ENCODE measurements at regions not wholly inside any gene's neighbourhood (a gene's known extent, or its start where the extent isn't known, plus 50 kb on each side); places are given as distances from the start of the nearest gene placed in this dataset.

DNA sequence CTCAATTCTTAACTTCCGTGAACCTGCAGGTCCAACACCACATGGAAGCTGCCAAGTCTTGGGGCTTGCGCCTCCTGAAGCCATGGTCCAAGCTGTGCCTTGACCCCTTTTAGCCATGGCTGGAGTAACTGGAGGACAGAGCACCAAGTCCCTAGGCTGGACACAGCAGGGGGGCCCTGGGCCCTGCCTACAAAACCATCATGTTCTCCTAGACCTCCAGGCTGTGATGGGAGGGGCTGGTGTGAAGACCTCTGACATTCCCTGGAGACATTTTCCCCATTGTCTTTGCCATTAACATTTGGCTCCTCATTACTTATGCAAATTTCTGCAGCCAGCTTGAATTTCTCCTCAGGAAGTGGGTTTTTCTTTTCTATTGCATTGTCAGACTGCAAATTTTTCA, 570.1 kb downstream of the FSCB start:
- TF ChIP-seq HOXA7 (CRISPR knock-in tag; IDR thresholded peaks at IDR 0.05) (no peak), POLR2A (IDR thresholded peaks at IDR 0.05; ENCODE audit: low read length) (no peak), FOSL2 (IDR thresholded peaks at IDR 0.05) (no peak), FOSL2 (CRISPR knock-in tag; IDR thresholded peaks at IDR 0.05) (no peak), EHMT2 (IDR thresholded peaks at IDR 0.05; ENCODE audit: low read depth) (no peak), FOXS1 (CRISPR knock-in tag; IDR thresholded peaks at IDR 0.05) (no peak), TFCP2L1 (CRISPR knock-in tag; IDR thresholded peaks at IDR 0.05) (no peak), SREBF2 (IDR thresholded peaks at IDR 0.05) (no peak), MAFK (IDR thresholded peaks at IDR 0.05; ENCODE audit: partially characterized antibody) (no peak), SMC3 (IDR thresholded peaks at IDR 0.05) (no peak), CHD4 (IDR thresholded peaks at IDR 0.05; ENCODE audit: borderline replicate concordance) (no peak)
- TF ChIP-seq, protein P1, sequence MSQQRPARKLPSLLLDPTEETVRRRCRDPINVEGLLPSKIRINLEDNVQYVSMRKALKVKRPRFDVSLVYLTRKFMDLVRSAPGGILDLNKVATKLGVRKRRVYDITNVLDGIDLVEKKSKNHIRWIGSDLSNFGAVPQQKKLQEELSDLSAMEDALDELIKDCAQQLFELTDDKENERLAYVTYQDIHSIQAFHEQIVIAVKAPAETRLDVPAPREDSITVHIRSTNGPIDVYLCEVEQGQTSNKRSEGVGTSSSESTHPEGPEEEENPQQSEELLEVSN (IDR thresholded peaks at IDR 0.05; ENCODE audit: borderline replicate concordance, low read depth): no peak
- TF ChIP-seq, protein P2, sequence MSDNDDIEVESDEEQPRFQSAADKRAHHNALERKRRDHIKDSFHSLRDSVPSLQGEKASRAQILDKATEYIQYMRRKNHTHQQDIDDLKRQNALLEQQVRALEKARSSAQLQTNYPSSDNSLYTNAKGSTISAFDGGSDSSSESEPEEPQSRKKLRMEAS (IDR thresholded peaks at IDR 0.05): no peak
- TF ChIP-seq, protein P3, sequence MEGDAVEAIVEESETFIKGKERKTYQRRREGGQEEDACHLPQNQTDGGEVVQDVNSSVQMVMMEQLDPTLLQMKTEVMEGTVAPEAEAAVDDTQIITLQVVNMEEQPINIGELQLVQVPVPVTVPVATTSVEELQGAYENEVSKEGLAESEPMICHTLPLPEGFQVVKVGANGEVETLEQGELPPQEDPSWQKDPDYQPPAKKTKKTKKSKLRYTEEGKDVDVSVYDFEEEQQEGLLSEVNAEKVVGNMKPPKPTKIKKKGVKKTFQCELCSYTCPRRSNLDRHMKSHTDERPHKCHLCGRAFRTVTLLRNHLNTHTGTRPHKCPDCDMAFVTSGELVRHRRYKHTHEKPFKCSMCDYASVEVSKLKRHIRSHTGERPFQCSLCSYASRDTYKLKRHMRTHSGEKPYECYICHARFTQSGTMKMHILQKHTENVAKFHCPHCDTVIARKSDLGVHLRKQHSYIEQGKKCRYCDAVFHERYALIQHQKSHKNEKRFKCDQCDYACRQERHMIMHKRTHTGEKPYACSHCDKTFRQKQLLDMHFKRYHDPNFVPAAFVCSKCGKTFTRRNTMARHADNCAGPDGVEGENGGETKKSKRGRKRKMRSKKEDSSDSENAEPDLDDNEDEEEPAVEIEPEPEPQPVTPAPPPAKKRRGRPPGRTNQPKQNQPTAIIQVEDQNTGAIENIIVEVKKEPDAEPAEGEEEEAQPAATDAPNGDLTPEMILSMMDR (IDR thresholded peaks at IDR 0.05): no peak
- 86% methylated on average over 1 of the region's 2 CpGs for WGBS (ENCODE audit: missing lambda C conversion rate)
- H3K4me1 ChIP-seq: no peaks in the 10 kb centered on the region
- no peak for DNase-seq (ENCODE audit: low read depth in 1 of 2, low spot score in 1 of 2)
- ChIA-PET CTCF (interaction anchor here (0.6 kb wide), 1 partner anchor 41 kb away, joined by 4 read pairs; no protein-coding TSS in a partner anchor), POLR2A (no interaction called here)
- H3K4me3 ChIP-seq: no peak overlapping the region
- no peaks in the 10 kb centered on the region for H3K9me3 ChIP-seq
- H3K27ac ChIP-seq: no peak overlapping the region
- no peak overlapping the region for H3K4me2 ChIP-seq
- ATAC-seq: no peak
- no peak for FAIRE-seq

DNA sequence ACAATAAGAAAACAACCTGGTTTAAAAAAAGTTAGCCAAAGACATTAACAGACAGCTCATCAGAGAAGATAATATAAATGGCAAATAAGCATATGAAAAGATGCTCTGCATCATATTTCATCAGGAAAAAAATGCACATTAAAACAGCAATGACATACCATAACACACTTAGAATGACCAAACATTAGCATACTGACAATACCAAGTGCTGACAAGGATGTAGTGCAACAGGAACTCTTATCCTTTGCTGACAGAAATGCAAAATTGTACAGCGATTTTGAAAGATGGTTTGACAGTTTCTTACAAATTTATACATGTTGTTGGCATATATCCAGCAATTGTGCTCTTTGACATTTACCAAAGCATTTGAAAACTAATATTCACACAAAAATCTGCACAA, 573.0 kb downstream of the FSCB start:
- H3K9me3 ChIP-seq: no peaks in the 10 kb centered on the region
- H3K4me2 ChIP-seq: no peak overlapping the region
- H3K27ac ChIP-seq: no peak overlapping the region
- ChIA-PET POLR2A (no interaction called here), CTCF (no interaction called here)
- DNase-seq (ENCODE audit: low read depth in 1 of 2, low spot score in 1 of 2) (no peak), FAIRE-seq (no peak), ATAC-seq (no peak)
- H3K4me3 ChIP-seq: no peak overlapping the region
- TF ChIP-seq CBX2 (IDR thresholded peaks at IDR 0.05; ENCODE audit: borderline replicate concordance, low read depth) (no peak), EHMT2 (IDR thresholded peaks at IDR 0.05; ENCODE audit: low read depth) (no peak), ZFP36 (IDR thresholded peaks at IDR 0.05; ENCODE audit: borderline replicate concordance, partially characterized antibody) (no peak), SMC3 (IDR thresholded peaks at IDR 0.05) (no peak), HOXB13 (CRISPR knock-in tag; IDR thresholded peaks at IDR 0.05; ENCODE audit: low read depth) (no peak), ZNF302 (CRISPR knock-in tag; IDR thresholded peaks at IDR 0.05) (no peak), TFCP2L1 (CRISPR knock-in tag; IDR thresholded peaks at IDR 0.05) (no peak), KDM5A (IDR thresholded peaks at IDR 0.05) (no peak), ESRRA (IDR thresholded peaks at IDR 0.05; ENCODE audit: borderline replicate concordance, low read length) (no peak), HOXB5 (CRISPR knock-in tag; IDR thresholded peaks at IDR 0.05) (no peak), FOSB (CRISPR knock-in tag; IDR thresholded peaks at IDR 0.05) (no peak), CEBPB (IDR thresholded peaks at IDR 0.05) (no peak), ZSCAN20 (CRISPR knock-in tag; IDR thresholded peaks at IDR 0.05) (no peak), POLR2AphosphoS2 (conservative IDR thresholded peaks at IDR 0.05; ENCODE audit: low read length) (no peak), FOSL2 (IDR thresholded peaks at IDR 0.05) (no peak), FOSL2 (CRISPR knock-in tag; IDR thresholded peaks at IDR 0.05) (no peak)
- TF ChIP-seq, protein P4, sequence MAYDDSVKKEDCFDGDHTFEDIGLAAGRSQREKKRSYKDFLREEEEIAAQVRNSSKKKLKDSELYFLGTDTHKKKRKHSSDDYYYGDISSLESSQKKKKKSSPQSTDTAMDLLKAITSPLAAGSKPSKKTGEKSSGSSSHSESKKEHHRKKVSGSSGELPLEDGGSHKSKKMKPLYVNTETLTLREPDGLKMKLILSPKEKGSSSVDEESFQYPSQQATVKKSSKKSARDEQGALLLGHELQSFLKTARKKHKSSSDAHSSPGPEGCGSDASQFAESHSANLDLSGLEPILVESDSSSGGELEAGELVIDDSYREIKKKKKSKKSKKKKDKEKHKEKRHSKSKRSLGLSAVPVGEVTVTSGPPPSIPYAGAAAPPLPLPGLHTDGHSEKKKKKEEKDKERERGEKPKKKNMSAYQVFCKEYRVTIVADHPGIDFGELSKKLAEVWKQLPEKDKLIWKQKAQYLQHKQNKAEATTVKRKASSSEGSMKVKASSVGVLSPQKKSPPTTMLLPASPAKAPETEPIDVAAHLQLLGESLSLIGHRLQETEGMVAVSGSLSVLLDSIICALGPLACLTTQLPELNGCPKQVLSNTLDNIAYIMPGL (CRISPR knock-in tag; IDR thresholded peaks at IDR 0.05; ENCODE audit: borderline replicate concordance): no peak
- TF ChIP-seq, protein P5, sequence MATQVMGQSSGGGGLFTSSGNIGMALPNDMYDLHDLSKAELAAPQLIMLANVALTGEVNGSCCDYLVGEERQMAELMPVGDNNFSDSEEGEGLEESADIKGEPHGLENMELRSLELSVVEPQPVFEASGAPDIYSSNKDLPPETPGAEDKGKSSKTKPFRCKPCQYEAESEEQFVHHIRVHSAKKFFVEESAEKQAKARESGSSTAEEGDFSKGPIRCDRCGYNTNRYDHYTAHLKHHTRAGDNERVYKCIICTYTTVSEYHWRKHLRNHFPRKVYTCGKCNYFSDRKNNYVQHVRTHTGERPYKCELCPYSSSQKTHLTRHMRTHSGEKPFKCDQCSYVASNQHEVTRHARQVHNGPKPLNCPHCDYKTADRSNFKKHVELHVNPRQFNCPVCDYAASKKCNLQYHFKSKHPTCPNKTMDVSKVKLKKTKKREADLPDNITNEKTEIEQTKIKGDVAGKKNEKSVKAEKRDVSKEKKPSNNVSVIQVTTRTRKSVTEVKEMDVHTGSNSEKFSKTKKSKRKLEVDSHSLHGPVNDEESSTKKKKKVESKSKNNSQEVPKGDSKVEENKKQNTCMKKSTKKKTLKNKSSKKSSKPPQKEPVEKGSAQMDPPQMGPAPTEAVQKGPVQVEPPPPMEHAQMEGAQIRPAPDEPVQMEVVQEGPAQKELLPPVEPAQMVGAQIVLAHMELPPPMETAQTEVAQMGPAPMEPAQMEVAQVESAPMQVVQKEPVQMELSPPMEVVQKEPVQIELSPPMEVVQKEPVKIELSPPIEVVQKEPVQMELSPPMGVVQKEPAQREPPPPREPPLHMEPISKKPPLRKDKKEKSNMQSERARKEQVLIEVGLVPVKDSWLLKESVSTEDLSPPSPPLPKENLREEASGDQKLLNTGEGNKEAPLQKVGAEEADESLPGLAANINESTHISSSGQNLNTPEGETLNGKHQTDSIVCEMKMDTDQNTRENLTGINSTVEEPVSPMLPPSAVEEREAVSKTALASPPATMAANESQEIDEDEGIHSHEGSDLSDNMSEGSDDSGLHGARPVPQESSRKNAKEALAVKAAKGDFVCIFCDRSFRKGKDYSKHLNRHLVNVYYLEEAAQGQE (IDR thresholded peaks at IDR 0.05): no peak
- TF ChIP-seq, protein P2 (IDR thresholded peaks at IDR 0.05): no peak
- TF ChIP-seq, protein P6, sequence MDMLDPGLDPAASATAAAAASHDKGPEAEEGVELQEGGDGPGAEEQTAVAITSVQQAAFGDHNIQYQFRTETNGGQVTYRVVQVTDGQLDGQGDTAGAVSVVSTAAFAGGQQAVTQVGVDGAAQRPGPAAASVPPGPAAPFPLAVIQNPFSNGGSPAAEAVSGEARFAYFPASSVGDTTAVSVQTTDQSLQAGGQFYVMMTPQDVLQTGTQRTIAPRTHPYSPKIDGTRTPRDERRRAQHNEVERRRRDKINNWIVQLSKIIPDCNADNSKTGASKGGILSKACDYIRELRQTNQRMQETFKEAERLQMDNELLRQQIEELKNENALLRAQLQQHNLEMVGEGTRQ (IDR thresholded peaks at IDR 0.05): no peak
- TF ChIP-seq, protein P7, sequence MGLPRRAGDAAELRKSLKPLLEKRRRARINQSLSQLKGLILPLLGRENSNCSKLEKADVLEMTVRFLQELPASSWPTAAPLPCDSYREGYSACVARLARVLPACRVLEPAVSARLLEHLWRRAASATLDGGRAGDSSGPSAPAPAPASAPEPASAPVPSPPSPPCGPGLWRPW (IDR thresholded peaks at IDR 0.05): no peak
- 0% methylated on average over 1 of the region's 1 CpG for WGBS (ENCODE audit: missing lambda C conversion rate)
- H3K4me1 ChIP-seq: no peaks in the 10 kb centered on the region
